ENCODE measurements at regions not wholly inside any gene's neighbourhood (a gene's known extent, or its start where the extent isn't known, plus 50 kb on each side); places are given as distances from the start of the nearest gene placed in this dataset.

- no peak for DNase-seq
Measured at GRCh38 chr17:17419166-17419565, 57.6 kb upstream of the MED9 start.

- no peak for DNase-seq
Measured at GRCh38 chr17:17419631-17420030, 57.2 kb upstream of the MED9 start.

DNA sequence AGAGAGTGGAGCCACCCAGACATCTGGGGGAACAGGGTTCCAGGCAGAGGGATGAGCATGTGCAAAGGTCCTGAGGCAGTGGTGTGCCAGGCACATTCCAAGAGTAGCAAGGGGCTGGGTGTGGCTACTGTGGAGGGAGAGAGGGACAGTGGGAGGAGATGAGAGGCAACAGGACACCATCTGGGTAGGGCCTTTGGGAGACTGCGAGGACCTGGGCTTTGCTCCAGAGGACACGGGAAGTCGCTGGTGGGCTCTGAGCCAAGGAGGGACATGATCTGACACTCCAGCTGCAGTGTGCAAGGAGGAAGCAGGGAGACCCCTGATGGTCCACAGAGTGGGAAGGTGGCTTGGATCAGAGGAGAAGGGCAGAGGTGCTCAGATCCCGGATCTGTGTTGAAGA lies 56.7 kb upstream of the MED9 start:
- DNase-seq = no peak

DNA sequence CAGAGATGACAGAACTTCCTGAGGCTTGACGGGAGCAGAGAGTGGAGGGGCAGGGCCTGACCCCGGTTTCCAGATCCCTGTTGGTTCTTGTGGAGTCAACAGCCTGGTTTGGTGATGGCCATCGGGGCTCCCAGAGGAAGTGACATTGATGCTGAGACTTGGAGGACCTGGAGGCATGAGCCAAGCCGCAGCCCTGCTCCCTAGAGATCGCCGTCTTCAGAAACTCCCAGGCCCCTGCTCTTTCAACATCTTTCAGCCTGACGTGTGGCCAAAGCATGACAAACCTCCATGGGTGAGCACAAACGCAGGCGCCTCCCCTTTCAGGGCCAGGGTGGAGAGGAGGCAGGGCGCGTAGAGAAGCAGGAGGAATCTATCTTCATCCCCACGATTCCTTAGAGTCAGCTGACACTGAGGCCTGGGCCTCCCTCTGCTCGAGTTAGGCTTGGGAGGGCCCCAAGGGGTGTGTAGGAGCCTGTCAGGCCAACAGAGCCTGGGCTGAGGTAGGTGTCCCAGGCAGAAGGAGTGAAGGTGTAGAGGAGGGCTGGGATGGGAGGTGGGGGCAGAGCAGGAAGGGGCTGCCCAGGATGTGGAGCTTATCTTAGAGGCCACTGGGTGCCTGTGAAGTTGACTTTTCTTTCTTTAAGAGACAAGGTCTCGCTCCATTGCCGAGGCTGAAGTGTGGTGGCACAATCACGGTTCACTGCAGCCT lies 56.1 kb upstream of the MED9 start:
- DNase-seq = no peak

GRCh38 chr17:17421346-17422216 lies 55.2 kb upstream of the MED9 start:
- no peak for DNase-seq

DNA sequence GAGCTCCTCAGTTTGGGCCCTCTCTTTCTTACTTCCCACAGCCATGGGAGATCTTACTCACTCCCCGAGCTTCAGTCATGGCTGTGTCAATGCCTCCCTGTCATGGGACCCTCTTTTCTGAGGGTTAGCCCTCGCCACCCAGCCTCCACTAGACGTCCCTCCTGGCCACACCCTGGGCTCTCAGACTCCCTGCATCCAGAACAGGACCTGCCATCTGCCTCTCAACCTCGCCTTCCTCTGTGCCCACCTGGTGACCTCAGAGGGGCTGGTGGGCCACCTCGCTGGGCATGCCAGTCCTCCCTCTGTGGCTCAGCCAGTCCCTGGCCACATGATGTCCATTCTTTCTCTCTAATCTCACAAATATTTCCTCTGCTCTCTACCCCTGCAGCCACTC lies 54.6 kb upstream of the MED9 start:
- DNase-seq = no peak

DNA sequence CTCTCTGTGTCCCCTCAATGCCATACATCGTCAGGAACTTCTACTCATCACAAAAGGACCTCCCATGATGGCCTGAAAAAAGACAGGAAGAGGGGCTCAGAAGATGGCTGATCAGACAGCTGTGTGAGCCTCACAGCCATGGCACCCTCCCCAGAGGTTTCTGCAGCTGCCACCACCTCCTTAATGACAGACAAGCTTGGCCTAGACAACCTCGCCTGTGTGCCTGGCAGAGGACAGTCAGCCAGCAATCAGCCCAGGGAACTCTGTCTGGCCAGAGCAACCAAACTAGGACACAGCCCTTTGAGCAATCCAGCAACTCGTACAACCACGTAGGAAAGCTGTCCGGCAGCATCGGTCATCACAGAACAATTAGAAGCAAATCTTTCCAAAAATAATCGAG lies 54.2 kb upstream of the MED9 start:
- DNase-seq = no peak

- DNase-seq = no peak
Measured at GRCh38 chr17:17423656-17424055, 53.1 kb upstream of the MED9 start.

- no peak for DNase-seq
Measured at GRCh38 chr17:17424552-17424951, 52.2 kb upstream of the MED9 start.

DNA sequence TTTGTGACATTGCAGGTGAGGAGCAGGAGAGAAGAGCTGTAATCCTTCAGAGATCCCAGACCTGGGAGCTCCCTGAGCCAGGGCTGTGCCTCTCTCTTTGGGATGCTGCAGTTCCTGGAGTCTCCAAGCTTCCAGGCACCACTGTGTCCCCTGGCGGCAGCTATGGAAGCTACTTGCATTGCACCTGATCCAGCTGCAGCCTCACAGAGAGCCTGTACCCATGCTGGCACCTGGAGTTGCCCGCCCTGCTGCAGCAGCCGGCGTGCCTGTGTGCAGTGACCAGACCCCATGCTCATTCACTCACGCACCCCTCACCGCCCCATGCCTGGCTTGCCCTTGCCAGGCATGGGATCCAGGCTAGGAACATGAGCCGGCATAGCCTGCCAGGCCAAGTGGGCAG lies 51.8 kb upstream of the MED9 start:
- DNase-seq = no peak

DNA sequence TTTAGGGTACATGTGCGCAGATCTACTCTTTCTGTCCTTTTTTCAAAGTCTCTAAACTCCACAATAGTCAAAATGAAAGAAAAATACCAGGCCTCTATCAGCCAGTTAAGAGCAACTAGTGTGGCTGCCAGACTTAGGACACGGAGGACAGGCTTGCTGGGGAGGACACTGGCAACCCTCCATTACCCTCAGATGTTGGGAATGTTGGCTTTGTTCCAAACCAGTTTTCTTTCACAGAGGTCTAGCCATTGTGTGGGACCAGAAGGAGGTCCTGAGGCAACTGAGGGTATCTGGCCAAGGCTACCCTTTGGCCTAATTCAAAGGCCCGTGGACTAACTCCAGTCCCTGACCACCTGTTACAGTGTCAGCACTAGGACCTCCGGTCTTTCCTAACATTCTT lies 51.2 kb upstream of the MED9 start:
- DNase-seq = no peak

DNA sequence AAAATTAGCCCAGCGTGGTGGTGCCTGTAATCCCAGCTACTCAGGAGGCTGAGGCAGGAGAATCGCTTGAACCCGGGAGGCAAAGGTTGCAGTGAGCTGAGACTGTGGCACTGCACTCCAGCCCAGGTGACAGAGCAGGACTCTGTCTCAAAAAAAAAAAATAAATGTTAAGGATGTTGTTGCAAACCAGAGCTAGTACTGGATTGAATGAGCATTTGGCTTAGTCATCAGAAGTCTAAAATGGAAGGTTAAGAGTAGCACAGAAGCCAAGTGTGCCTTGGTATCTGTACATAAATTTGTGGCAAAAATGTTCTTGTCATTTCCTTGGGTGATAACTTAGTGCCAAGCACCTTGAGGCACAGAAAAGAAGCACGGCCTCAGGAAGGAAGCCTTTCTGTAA lies 50.6 kb upstream of the MED9 start:
- no peak for DNase-seq
